HG02938 (cell line): ENCODE measurements at regions not wholly inside any gene's neighbourhood (a gene's known extent, or its start where the extent isn't known, plus 50 kb on each side); places are given as distances from the start of the nearest gene placed in this dataset.

Source experiments
- ATAC-seq: cut with Tn5 transposase; IDR thresholded peaks from one replicate; pipeline ENCODE4 v1.9.1; 2021; ENCODE audit warnings: mild to moderate bottlenecking, moderate library complexity; ENCODE audit not compliant: unreplicated experiment

- no peak for ATAC-seq
These were observed 370.0 kb upstream of the SPRED2 start for GRCh38 chr2:65802298-65802942.

GRCh38 chr2:65800998-65801397 lies 368.6 kb upstream of the SPRED2 start:
- ATAC-seq: no peak

- ATAC-seq: no peak
These were observed 366.9 kb upstream of the SPRED2 start for GRCh38 chr2:65799141-65799854.

- ATAC-seq: no peak
These were observed 366.2 kb upstream of the SPRED2 start for GRCh38 chr2:65798641-65799040.

- no peak for ATAC-seq
These were observed 362.6 kb upstream of the SPRED2 start for GRCh38 chr2:65794994-65795393.

- no peak for ATAC-seq
These were observed 359.1 kb upstream of the SPRED2 start for GRCh38 chr2:65791404-65791975.

- no peak for ATAC-seq
These were observed 358.2 kb upstream of the SPRED2 start for GRCh38 chr2:65790676-65790935.

- no peak for ATAC-seq
These were observed 357.7 kb upstream of the SPRED2 start for GRCh38 chr2:65789923-65790675.

GRCh38 chr2:65788556-65788955 lies 356.2 kb upstream of the SPRED2 start:
- ATAC-seq: no peak

GRCh38 chr2:65786765-65787164 lies 354.4 kb upstream of the SPRED2 start:
- no peak for ATAC-seq

- no peak for ATAC-seq
These were observed 353.8 kb upstream of the SPRED2 start for GRCh38 chr2:65786007-65786717.

GRCh38 chr2:65782996-65783650 lies 350.7 kb upstream of the SPRED2 start:
- ATAC-seq: no peak

GRCh38 chr2:65782186-65782585 lies 349.8 kb upstream of the SPRED2 start:
- no peak for ATAC-seq

- no peak for ATAC-seq
These were observed 349.4 kb upstream of the SPRED2 start for GRCh38 chr2:65781756-65782155.

- no peak for ATAC-seq
These were observed 346.6 kb upstream of the SPRED2 start for GRCh38 chr2:65779021-65779420.

GRCh38 chr2:65778137-65778536 lies 345.7 kb upstream of the SPRED2 start:
- no peak for ATAC-seq

GRCh38 chr2:65775839-65776238 lies 343.4 kb upstream of the SPRED2 start:
- no peak for ATAC-seq

GRCh38 chr2:65767946-65768345 lies 335.5 kb upstream of the SPRED2 start:
- ATAC-seq: no peak

- ATAC-seq: no peak
These were observed 334.4 kb upstream of the SPRED2 start for GRCh38 chr2:65766768-65767267.

- no peak for ATAC-seq
These were observed 333.0 kb upstream of the SPRED2 start for GRCh38 chr2:65765376-65765775.

- no peak for ATAC-seq
These were observed 329.7 kb upstream of the SPRED2 start for GRCh38 chr2:65762068-65762467.
